Ecto neural progenitor cell (in vitro differentiated cells): ENCODE measurements at regions not wholly inside any gene's neighbourhood (a gene's known extent, or its start where the extent isn't known, plus 50 kb on each side); places are given as distances from the start of the nearest gene placed in this dataset.

ENCODE experiments used
- DNase-seq: peaks from one replicate; pipeline ENCODE4 v3.0.0-alpha.2; 2018; ENCODE audit warnings: low spot score

DNA sequence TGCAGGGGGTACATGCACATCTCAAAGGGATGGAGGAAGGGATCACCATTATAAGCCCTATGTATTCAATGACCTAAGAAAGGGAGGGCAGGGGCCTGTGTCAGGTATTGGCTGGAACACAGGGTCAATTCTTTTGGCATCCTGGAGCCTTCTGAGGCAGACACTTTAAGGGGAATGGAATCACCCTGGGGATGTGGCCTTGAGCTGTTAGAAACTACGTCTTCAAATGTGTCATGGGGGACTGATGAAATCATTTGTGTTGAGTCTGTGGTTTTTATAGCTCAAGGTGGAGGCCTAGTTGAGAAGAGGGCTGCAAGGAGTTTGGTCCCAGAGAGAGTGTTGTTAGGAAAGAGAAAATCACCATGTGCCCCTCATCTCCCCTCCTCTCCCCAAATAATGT is 206.1 kb upstream of the CELF2 start:
- DNase-seq: no peak

DNA sequence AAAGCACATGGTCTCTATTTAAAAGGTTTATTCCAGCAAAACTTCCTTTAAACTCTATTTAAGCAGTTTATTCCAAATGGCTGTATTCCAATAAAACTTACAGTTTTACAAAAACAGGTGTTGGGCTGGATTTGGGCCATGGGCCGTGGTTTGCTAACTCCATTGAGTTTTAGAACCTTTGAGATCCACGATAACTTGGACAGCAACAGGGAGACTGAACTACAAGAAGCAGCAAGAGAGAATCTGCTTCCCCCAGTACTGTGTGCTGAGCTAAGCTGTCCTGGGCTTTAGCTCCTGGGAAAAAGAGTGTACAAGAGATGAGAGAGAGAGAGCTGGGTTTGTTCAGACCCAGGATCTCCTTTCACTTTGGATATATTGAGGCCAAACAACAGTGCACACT is 204.0 kb upstream of the CELF2 start:
- no peak for DNase-seq

DNA sequence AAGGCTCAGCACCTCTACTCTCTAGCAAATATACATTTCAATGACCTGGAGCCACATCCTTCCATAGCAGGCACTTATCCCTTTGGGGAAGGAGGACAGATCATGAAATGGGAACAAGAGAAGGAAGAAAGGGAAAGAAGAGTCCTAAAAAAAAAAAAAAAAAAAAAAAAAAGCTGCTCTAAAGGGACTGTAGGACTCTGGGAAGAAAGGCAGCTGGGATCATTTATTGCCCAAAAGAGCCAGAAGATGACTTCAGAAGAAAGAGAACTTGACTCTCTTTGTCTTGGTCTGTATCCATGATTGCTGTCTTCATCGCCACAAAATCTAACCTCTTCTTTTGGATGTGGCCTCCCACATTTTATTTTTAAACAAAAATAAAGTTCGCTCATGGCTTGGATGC is 203.6 kb upstream of the CELF2 start:
- no peak for DNase-seq

DNA sequence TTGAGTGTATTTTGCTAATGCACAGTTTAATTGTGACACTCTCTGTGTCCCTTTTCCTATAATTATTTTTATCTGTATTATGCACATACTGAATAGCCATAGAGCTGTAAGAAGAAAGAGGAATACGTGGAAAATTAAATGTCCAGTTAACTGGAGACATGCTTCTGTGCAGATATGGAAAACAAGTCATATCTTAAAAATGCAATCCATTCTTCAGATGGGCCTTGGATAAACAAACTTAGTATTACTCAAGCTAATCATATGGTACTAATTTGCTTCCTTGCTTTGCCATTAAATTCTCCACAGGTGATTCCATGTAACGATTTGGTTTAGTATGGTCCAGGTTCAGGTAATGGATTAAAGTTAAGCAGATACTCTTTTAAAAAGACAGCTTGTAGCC is 201.2 kb upstream of the CELF2 start:
- DNase-seq: no peak

DNA sequence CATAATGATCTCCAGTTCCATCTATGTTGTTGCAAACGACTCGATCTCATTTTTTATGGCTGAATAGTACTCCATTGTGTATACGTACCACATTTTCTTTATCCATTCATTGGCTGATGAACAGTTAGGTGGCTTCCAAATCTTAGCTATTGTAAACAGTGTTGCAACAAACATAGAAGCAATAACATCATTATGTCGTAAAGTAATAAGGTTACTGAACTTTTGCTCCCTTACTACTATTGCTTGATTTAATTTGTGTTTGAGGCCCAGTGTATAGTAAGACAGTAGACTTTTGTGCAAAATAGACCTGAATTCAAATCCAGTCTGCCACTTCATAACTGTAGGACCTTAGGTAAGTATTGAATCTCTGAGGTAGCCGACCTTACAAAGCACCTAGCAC is 200.1 kb upstream of the CELF2 start:
- no peak for DNase-seq

DNA sequence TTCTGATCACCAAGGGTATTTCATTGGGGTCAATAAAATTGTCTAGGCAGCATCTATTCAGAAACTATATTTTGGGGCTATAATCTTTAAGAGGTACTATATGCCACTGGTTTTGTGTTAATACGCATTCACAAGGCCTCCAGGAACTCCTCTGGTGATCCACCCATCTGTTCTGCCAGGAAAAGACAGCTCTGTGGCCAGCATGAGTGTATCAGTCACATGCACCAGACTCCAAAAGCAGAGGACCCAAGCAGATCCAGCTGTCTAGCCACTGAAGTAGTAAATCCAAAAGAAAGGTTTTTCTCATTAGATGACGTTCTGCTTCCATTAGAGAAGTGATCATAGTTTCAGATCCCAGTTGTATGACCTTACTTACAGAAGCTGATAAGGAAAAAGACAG is 199.6 kb upstream of the CELF2 start:
- DNase-seq: no peak

DNA sequence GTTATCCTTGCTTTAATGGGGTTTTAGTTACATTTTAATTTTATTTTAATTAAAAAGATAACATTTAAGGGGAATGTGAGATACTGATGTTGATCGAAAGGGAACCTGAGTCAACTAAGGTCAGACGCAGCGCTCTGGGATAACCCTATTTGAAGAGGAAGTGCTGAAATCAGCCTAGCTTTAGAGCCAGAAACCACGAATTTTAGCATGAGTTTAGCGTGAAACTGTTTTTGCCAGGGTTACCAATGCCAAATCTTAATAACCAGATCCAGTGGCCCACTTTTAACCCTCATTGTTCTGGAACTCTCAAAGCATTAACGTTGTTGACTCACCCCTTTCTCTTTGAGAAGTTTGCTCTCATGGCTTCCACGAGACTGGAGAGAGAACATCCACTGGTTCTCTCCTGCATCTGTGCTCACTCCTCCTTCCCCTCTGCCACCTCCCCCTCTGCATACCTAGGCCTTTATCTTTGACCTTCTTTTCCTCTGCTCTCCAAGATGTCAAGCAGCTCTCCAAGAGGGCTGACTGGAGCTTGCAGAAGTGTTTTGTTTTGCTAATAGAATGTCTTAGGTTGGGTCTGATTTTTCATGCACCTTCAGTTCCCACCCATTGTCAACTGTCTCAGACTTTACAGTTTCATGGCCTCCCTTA is 198.3 kb upstream of the CELF2 start:
- no peak for DNase-seq

DNA sequence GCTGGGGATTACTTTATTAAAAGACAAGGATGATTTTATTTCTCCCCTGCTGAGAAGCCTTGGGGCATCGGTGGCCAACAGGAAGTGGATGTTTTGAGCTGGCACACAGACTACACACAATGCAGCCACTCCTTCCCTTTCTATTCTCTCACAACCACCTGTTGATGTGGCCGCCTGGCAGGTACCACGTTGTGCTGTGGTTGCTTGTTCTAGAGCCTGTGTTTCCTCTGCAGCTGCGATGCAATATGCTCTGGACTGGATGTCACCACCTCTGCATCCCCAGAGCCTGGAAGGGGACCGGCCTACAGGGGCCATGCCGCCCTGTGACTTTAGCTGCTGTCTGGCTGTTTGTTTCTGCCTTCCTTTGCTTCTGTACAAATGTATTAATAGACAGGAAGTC is 195.7 kb upstream of the CELF2 start:
- no peak for DNase-seq

DNA sequence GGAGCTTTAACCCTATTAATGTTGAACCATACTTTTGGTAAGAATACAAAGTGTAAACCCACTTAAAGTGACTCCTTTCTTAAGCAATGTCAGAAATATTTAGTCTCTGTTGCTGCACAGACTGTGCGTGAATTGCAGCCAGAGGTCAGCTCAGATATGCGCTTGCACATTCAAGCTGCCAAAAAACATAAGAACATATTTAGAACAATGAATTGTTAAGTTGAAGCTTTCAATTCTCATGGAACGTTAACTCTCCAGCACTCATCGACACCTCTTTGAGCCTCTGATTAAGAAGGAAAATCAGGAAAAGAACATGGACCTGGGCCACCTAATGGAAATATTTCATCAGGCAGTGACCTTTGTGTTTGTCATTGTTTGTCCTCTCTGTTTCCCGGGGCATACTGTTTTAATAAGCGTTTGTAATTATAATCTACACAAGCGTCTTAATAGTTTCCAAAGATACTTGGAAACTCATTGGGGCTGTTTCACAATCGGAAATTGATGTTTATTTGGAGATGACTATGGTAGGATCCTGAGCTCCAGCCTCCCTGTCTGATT is 193.0 kb upstream of the CELF2 start:
- DNase-seq: no peak

DNA sequence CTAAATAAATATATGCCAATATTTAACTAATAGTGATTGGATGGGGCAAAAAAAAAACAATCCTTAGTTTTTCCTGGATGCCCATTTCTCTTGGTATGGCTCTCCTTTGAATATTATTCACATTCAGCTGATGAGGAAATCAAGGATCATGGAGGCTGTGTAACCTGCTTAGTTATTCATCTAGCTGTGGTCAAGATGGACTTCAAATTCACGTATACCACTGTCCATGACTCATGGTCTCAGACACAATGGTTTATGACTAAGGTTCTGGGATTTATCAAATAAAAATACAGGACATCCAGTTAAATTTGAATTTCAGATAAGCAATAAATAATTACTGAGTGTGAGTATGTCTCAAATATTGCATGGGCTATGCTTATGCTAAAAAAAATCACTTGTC is 191.5 kb upstream of the CELF2 start:
- no peak for DNase-seq

DNA sequence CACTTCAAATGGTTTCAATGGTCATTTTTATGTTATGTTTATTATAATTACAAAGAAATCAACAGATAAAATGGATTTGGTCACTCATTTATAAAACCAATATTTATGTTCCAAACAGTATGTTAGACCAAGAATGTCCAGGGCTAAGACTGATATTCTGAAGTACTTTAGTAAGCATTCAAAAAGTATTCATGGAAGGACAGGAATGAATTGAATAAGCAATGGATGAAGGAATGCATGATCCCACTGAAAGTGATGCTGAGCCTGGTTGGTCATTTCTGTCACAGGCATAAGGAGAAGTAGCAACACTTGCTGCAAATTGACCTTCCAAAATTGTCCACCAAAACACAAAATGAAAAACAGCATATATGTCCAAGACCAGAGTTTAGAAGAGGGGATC is 189.0 kb upstream of the CELF2 start:
- no peak for DNase-seq

DNA sequence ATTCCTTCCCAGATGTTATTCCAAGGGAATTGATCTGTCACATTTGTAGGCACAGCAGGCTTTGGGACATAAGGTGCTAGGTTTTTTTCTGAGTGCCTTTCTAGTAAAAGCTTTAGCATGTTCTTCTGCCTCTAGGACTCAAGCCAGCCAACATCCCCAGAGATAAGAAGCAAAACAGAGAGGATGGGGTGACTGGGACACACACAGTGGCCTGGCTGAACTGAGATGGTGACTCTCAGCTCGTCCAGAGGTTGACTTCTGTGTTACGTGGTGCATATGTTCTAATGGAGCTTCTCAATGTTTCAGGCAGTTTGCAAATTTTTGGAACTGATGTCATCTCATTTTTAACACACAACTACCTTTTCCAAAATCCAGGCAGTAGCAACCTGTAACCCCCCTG is 188.1 kb upstream of the CELF2 start:
- no peak for DNase-seq

DNA sequence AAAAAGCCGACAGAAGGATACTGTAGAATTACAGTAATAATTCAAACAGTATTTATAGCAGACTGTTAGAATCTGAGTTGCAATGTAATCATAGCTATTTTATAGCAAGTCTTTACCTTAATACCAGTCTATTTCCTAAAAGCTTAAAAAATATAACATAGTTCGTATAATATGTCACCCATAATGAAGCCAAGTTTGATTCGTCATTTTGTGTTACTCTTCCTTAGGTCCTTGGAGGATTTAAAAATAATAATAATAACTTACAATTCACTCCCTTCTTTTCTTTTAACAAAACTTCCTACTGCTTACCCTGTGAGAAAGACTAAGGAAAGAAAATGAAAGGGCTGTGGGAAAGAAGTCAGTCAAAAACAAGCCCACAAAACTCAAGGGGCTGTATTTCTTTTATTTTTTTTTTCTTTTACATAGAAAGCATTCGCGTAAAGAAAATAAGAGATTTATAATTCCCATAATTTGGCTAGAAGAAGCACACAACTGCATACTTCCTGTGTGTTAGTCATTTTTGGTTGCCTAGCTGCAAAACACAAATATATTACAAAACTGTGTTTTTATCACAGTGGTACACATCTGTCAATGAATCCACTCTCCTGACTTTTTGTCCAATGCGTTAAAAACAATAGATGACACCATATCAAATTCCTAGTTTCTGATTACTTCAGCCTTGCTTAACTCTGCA is 187.2 kb upstream of the CELF2 start:
- no peak for DNase-seq

DNA sequence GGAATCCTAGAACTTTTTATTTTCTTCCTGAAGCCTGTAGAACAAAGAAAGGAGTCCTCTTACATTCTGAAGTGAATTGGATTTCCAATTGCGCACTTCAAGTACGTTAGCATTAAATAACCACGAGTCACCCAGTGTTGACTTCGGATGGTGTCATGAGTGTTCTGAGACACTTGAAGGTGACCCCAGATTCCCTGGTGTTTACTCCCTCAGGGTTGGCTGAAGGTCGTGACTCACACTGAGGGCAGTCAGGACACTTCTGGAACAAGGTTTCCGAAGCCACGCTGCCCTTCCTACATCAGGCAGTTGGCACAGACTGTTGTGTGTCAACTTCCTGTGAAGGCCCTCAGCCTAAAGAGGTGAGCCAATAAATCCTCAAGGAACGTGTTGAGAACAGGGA is 186.6 kb upstream of the CELF2 start:
- DNase-seq: no peak

DNA sequence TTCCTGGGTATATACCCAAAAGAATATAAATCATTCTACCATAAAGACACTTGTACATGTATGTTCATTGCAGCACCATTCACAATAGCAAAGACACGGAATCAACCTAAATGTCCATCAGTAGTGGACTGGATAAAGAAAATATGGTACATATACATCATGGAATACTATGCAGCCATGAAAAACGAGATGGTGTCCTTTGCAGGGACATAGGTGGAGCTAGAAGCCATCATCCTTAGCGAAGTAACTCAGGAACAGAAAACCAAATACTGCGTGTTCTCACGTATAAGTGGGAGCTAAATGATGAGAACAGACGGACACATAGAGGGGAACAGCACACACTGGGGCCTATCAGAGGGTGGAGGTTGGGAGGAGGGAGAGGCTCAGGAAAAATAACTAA is 183.7 kb upstream of the CELF2 start:
- DNase-seq: no peak

DNA sequence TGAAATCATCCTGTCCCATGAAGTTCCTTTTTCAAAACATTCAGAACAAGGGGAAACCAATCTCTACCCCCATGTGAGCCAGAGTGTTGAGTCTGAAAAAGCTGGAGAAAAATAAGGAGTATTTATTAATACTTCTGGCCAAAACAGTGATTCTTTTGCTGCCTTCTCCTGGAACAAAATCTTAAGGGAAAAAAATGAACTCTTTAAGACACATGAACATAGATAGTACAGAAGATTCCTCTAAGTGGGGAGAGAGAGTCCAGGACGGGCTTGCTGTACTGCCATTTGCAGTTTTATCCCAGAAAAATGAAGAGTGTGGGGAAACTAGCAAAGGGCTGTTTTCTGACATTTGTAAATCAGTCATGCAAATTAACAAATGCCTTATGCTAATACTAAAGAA is 173.4 kb upstream of the CELF2 start:
- no peak for DNase-seq

DNA sequence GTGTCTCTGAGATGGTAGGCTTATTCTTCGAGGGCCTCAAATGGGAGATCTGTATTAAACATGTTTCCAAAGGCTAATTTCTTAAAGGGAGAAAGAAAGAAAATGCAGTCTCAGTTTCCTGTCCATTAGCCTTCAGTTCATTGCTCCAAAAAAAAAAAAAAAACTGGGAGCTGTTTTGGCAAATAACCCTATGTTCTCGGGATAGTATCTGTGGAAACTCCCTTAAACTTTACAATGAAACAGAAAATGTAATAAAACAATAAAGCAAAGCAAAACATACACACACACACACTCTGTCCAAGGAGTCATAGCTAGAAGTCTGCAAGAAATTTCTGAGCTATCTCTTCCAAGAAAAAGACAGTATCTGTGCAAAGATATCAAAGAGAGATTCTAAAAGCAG is 172.5 kb upstream of the CELF2 start:
- no peak for DNase-seq

DNA sequence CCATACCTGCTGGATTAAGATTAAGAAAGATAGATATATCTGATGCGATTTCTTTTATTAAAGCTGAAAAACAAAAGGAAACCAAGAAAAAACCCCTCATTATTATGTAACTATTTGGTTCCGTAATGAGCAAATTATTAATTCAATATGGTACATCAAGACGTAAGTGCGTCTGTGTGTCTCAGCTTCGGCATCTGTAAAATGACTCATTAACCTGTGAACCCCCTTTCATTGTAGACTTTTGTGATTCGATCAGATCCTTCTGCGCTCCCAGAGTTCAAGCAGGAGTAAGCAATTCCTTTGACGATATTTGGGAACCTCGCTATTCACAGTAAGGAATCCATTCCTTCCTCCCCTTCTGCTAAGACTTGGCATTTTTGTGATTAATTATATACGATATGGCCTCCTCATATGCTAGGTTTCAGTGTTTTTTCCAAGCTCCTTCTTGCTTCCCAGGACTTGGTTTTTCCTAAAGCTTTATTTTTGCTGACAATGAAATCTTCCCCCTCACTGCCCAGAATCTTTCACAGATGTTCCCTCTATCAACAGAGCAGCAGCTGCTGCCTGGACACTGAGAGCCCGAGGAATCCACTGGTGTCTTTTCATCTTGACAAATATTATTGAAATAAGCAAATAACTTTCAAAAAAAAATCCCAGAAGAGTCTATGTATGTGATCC is 171.7 kb upstream of the CELF2 start:
- no peak for DNase-seq

DNA sequence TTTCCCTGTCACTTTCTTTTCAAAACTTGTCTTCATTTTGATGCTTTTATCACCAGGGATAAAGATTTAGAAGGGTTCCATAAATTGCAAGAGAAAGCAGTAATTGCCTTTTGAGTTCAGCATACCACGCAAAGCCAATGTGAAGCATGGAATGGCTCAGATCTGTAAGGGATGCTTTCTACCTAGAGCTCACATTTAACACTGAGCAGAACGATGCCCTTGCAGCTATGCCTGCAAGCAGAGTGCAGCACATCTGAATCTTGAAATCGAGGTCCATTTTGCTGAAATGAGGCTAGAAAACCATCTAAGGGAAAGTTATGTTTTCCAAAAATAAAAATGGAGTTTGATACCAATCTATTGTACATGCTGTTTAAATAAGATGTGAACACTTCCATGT is 171.2 kb upstream of the CELF2 start:
- no peak for DNase-seq

DNA sequence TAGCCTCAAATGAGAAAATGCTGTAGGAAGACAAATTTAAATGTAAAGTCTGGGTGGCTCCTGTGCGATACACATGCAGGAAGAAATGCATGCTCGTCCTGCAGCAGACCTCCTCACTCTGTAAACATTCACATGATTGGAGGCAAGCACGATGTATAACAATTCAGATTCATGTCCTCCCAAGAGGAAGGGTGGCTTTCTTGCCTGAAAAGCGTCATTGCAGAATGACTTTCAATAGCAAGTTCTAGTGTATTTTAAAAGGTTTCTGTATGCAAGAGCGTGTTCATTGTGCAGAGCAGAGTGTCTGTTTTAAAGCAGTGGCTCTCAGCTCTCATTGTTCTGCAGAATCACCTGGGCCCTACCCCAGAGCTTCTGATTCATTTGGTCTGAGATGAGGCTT is 170.3 kb upstream of the CELF2 start:
- no peak for DNase-seq

DNA sequence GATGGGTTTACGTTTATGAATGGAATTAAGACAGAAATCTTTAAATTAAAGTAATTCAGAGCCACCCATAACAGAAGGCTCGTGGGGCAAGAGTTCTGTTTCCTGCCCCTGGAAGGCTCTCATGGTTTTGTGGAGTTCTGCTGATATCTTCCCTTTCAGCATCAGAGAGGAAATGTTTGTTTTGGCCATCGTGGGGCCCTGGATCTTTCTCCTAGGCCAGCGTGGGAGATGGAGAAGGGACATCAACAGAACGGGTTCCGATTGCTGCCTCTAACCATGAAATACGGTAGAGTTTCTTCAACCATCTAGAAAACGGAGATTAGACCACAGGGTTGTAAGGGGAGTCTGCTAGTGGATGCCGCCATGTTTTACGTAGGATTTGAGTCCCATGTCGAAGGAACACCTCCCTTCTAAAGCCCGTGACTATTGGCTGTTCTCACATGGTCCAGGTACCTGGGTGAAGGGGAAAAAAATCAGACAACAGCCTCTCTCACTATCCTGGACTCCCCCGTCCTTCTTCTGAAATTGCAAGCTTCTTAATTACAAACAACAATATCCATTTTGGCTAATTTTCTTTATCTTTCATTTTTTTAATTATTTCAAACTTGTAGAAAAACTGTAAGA is 169.1 kb upstream of the CELF2 start:
- no peak for DNase-seq

DNA sequence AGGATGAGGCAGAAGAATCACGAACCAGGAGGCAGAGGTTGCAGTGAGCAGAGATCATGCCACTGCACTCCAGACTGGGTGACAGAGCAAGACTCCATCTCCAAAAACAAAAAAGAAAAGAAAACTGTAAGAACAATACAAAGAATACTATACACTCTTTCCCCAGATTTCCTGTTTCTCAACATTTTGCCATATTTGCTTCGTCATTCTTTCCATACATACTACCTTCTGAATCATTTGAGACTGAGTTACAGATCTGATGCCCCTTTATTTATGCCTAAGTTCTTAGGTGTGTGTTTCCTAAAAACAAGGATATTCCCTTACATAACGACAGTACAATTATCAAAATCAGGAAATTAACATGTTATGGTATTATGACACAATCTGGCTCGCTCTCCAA is 168.4 kb upstream of the CELF2 start:
- DNase-seq: no peak

DNA sequence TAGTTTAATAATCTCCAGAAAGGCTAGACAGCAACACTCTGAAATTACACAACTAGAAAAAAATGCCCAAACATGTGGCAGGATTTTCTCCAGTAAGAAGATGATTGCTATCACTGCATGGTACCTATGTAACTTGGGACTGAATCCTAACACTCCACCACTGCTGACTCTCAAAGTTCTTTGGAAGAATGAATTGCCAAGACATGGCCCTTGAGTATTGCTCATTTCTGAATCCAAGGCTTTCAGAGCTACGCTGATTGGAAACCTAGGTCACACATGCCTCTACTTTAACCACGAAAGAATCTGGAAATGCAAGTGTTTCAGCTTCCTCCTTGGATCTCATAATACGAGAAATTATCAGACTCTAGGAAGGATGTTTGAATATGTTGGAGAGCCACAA is 167.5 kb upstream of the CELF2 start:
- no peak for DNase-seq
